GM19239 (cell line): ENCODE measurements at regions not wholly inside any gene's neighbourhood (a gene's known extent, or its start where the extent isn't known, plus 50 kb on each side); places are given as distances from the start of the nearest gene placed in this dataset.
"Not testable (repeated sequence)": the region's sequence is repeated elsewhere in the genome, so short reads cannot be mapped to it uniquely, and the experiment has no call there.

ENCODE experiments used
- DNase-seq: peaks from one replicate; pipeline ENCODE4 v3.0.0; 2011; ENCODE audit warnings: low spot score; ENCODE audit not compliant: insufficient read length
- FAIRE-seq: peaks from 2 replicates; lab custom pipeline; 2011; peaks lifted over from hg19 to GRCh38; lab: Jason Lieb, UNC

- DNase-seq = no peak
- no peak for FAIRE-seq
Observed at GRCh38 chr9:22216730-22217172, 207.6 kb upstream of the CDKN2B start.

GRCh38 chr9:22217254-22217653, 208.1 kb upstream of the CDKN2B start:
- no peak for DNase-seq
- FAIRE-seq = no peak

GRCh38 chr9:22225856-22226255, 216.8 kb upstream of the CDKN2B start:
- not testable (repeated sequence) for FAIRE-seq, DNase-seq

- no peak for FAIRE-seq
- DNase-seq = no peak
Observed at GRCh38 chr9:22227986-22228385, 218.6 kb upstream of the DMRTA1 start.

- no peak for DNase-seq
- no peak for FAIRE-seq
Observed at GRCh38 chr9:22228542-22228941, 218.1 kb upstream of the DMRTA1 start.

- FAIRE-seq (no peak), DNase-seq (no peak)
Observed at GRCh38 chr9:22229069-22229468, 217.6 kb upstream of the DMRTA1 start.

- not testable (repeated sequence) for DNase-seq, FAIRE-seq
Observed at GRCh38 chr9:22231309-22231708, 215.3 kb upstream of the DMRTA1 start.

GRCh38 chr9:22232971-22233370, 213.7 kb upstream of the DMRTA1 start:
- no peak for DNase-seq
- FAIRE-seq = no peak

GRCh38 chr9:22237497-22238363, 208.9 kb upstream of the DMRTA1 start:
- no peak for FAIRE-seq
- no peak for DNase-seq

GRCh38 chr9:22238809-22239684, 207.6 kb upstream of the DMRTA1 start:
- DNase-seq = no peak
- no peak for FAIRE-seq

GRCh38 chr9:22240619-22241018, 206.0 kb upstream of the DMRTA1 start:
- FAIRE-seq (no peak), DNase-seq (peak; percentile 9)

- DNase-seq (no peak), FAIRE-seq (peak; percentile 39)
Observed at GRCh38 chr9:22241024-22241423, 205.6 kb upstream of the DMRTA1 start.

GRCh38 chr9:22241611-22242010, 205.0 kb upstream of the DMRTA1 start:
- FAIRE-seq (no peak), DNase-seq (no peak)

GRCh38 chr9:22244139-22245011, 202.2 kb upstream of the DMRTA1 start:
- FAIRE-seq (peak; percentile 77), DNase-seq (peak; percentile 4)

GRCh38 chr9:22255337-22255736, 191.3 kb upstream of the DMRTA1 start:
- FAIRE-seq (no peak), DNase-seq (no peak)

- DNase-seq = no peak
- FAIRE-seq = no peak
Observed at GRCh38 chr9:22256381-22256780, 190.2 kb upstream of the DMRTA1 start.

GRCh38 chr9:22257026-22257816, 189.4 kb upstream of the DMRTA1 start:
- FAIRE-seq = no peak
- no peak for DNase-seq

- FAIRE-seq (no peak), DNase-seq (no peak)
Observed at GRCh38 chr9:22265038-22265437, 181.6 kb upstream of the DMRTA1 start.

GRCh38 chr9:22265534-22265933, 181.1 kb upstream of the DMRTA1 start:
- DNase-seq (no peak), FAIRE-seq (no peak)
